Mucosa of descending colon (tissue), 3 donors: ENCODE measurements at regions not wholly inside any gene's neighbourhood (a gene's known extent, or its start where the extent isn't known, plus 50 kb on each side); places are given as distances from the start of the nearest gene placed in this dataset.

Experiments used
- ATAC-seq: fragments of 200-7000 bp; cut with Tn5 transposase; one replicate; pipeline ENCODE4 v1.9.1; 2020; ENCODE audit warnings: mild to moderate bottlenecking, moderate library complexity
- DNase-seq, 3 donors: peaks; one replicate each; pipeline ENCODE4 v3.0.0-alpha.2; 2020
- H3K36me3 ChIP-seq: fragments of 200-600 bp; one replicate; pipeline ENCODE4 v1.8.0; 2021; ENCODE audit warnings: low read depth, mild to moderate bottlenecking
- H3K4me1 ChIP-seq: fragments of 200-600 bp; one replicate; pipeline ENCODE4 v1.8.0; 2021; ENCODE audit warnings: low read depth, mild to moderate bottlenecking
- H3K4me3 ChIP-seq: fragments of 200-600 bp; one replicate; pipeline ENCODE4 v1.8.0; 2021; ENCODE audit warnings: mild to moderate bottlenecking
- H3K9me3 ChIP-seq: fragments of 200-600 bp; one replicate; pipeline ENCODE4 v1.8.0; 2021; ENCODE audit warnings: mild to moderate bottlenecking
- CTCF ChIP-seq: fragments of 200-600 bp; IDR thresholded peaks from one replicate; pipeline ENCODE4 v1.8.0; 2022; ENCODE audit warnings: antibody characterized with exemption, mild to moderate bottlenecking
- intact Hi-C, 2 donors: fragments of 100-400 bp; cut with DNase I in 1 of 2; cut with micrococcal nuclease in 1 of 2; formaldehyde crosslinking; loops; one replicate each; pipeline versions ENCODE4 v1.11.0 to v1.11.1; 2022; cut with DNase I, micrococcal nuclease
- donor health status: DM: no; HTN: no; CAD: no; lungs with moderate emphysema.
- donor health status: DM: no; HTN: no; CAD: no.
- donor health status: DM: no; HTN: yes; CAD: no.

DNA sequence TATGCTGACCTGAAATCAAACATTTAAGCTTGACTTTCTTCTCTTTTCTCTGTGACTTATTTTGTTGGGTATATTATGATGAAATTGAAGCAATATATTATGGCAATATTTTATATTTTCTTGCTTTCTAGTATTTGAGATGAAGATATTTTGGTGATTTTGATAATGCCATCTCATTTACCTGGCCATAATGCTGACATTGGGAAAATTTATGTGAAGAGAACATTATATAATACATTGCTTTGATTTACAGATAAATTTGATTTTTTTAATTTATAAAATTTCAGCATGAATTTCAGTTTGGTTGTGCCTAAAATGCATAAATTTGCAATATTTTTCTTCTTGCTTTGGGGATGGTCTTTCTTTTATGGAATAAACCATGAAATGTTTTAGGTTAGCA, 1413.7 kb upstream of the TMEFF2 start:
- no peak overlapping the region for H3K4me3 ChIP-seq
- intact Hi-C loops, result no loop called here
- H3K36me3 ChIP-seq, result no peaks in the 10 kb centered on the region
- DNase-seq, result no peak
- ATAC-seq, result no peak
- no peaks in the 10 kb centered on the region for H3K4me1 ChIP-seq
- no peak for TF ChIP-seq CTCF
- H3K9me3 ChIP-seq, result no peaks in the 10 kb centered on the region

GRCh38 chr2:193590831-193591230, 1396.1 kb upstream of the TMEFF2 start:
- Histone ChIP-seq H3K4me1 (no peaks in the 10 kb centered on the region), H3K4me3 (no peak overlapping the region), H3K9me3 (no peaks in the 10 kb centered on the region), H3K36me3 (no peaks in the 10 kb centered on the region)
- intact Hi-C loops, result no loop called here
- DNase-seq (no peak), ATAC-seq (no peak)
- TF ChIP-seq CTCF, result no peak

DNA sequence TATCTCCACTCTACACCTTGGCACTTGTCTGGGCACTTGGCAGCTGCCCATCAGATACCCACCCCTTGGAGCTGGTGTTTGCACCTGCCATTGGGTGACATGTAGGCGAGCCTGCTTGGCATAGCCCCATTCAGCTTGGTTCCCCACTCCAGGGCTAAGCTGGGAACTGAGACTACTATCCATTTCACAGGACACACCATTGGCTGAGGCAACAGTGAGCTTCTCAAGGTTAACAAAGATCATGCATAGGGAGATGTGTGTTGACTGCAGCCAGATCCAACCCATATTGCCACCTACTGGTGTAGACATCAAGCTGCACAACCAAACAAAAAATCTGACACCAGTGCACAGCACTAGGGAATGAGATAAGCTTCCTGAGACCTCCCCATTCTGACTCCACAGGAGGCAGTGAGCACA, 1389.8 kb upstream of the TMEFF2 start:
- H3K4me1 ChIP-seq, result no peaks in the 10 kb centered on the region
- no peaks in the 10 kb centered on the region for H3K36me3 ChIP-seq
- TF ChIP-seq CTCF, result no peak
- no peak for DNase-seq
- no peaks in the 10 kb centered on the region for H3K9me3 ChIP-seq
- intact Hi-C loops, result no loop called here
- peak; percentile 73 for ATAC-seq
- no peak overlapping the region for H3K4me3 ChIP-seq

DNA sequence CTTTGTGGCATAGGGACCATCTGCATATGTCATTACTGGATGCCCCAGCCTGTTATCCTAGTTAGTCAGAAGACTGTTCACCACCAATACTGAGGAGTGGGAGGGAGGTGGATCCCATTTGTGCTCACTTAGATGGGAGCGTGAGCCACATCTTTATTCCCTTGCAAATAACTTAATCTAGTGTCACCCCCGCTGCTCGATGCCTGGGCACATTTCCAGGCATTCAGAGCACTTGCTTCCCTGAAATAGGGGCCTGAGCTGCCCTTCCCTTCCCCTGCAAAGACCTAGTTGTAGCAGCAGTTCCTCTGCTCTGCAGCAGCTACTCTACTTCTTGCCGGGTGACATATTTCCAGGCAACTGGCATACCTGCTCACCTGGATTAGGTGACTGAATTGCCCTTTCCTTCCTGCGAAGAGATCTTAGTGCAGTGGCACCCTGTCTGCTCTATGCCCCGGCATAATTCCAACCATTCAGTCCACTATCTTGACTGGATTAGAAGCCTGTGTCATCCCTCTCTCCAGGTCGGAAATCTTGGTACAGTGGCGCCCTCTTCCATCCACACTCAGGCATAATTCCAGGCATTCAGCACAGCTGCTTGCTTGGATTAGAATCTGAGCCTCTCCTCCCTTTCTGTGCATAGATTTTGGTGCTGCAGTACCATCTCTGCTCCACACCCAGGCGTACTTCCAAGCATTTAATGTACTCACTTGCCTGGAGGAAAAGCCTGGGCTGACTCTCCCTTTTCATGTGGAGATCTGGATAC, 1389.1 kb upstream of the TMEFF2 start:
- Histone ChIP-seq H3K36me3 (no peaks in the 10 kb centered on the region), H3K4me1 (no peaks in the 10 kb centered on the region), H3K4me3 (no peak overlapping the region), H3K9me3 (no peaks in the 10 kb centered on the region)
- intact Hi-C loops, result no loop called here
- DNase-seq, result peak in 1 of 3 donors; percentile 15
- TF ChIP-seq CTCF, result no peak
- ATAC-seq, result peak; percentile 44

DNA sequence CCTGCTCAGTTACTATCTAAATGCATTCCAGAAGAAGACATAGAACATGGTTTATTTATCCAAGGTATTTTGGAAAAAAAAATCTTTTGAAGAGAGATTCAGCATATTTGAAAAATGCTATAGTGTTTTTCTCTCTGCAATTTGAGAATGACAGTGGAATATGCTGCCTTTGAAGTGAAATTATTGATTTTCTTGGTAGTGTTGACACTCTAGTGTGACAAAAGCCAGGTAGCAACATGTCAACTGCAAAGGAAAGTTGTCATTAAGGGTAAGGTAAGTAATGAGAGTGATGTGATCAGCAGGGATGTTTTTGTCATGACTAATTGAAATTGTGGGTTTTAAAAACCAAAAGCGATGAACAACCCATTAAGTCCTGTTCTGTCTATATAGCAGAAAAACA, 1387.1 kb upstream of the TMEFF2 start:
- Histone ChIP-seq H3K36me3 (no peaks in the 10 kb centered on the region), H3K9me3 (no peaks in the 10 kb centered on the region), H3K4me1 (no peaks in the 10 kb centered on the region), H3K4me3 (no peak overlapping the region)
- no peak for DNase-seq
- TF ChIP-seq CTCF, result no peak
- no peak for ATAC-seq
- intact Hi-C loops, result no loop called here
